GM23248 (cell line): ENCODE measurements at regions not wholly inside any gene's neighbourhood (a gene's known extent, or its start where the extent isn't known, plus 50 kb on each side); places are given as distances from the start of the nearest gene placed in this dataset.

Source experiments
- EZH2 ChIP-seq: fragments of 200-600 bp; sonication (generic); IDR thresholded peaks from 2 replicates; pipeline ENCODE4 v1.6.1; 2018; ENCODE audit warnings: antibody characterized with exemption, mild to moderate bottlenecking; ENCODE audit not compliant: insufficient read depth, poor library complexity, severe bottlenecking
- EZH2phosphoT487 ChIP-seq: fragments of 200-600 bp; sonication (generic); IDR thresholded peaks from 2 replicates; pipeline ENCODE4 v1.6.1; 2018; ENCODE audit warnings: antibody characterized with exemption, moderate library complexity, mild to moderate bottlenecking, low read depth; ENCODE audit not compliant: insufficient read depth

DNA sequence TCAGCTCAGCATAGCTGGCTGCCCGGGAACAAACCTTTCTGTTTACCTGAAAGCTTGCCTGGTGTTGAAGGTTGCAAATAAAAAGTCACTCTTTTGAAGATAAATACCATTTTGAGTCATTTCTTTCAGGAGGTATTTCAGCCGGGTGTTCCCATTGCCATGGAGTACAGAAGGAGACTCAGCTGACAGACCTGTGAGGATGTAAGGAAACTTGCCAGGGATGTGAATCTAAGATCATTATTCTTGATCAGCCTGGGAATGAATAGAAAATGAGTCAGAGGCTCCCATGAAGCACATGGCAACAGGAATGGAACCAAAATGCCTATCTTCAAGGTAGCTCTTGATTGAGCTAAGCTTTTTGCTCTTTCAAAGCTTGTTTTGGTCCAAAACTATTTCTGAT is 231.2 kb downstream of the CYRIA start:
- TF ChIP-seq EZH2phosphoT487 = no peak
- no peak for TF ChIP-seq EZH2
